Hepatic stellate cell (primary cell): ENCODE measurements at regions not wholly inside any gene's neighbourhood (a gene's known extent, or its start where the extent isn't known, plus 50 kb on each side); places are given as distances from the start of the nearest gene placed in this dataset.
"Not testable (repeated sequence)": the region's sequence is repeated elsewhere in the genome, so short reads cannot be mapped to it uniquely, and the experiment has no call there.

Experiments used
- DNase-seq: peaks from one replicate; pipeline ENCODE4 v3.0.0; 2011; ENCODE audit warnings: low spot score

- DNase-seq, result no peak
Measured at GRCh38 chr15:62412686-62413085, 247.6 kb upstream of the C2CD4B start.

GRCh38 chr15:62413153-62413552 lies 248.1 kb upstream of the C2CD4B start:
- DNase-seq, result no peak

- DNase-seq, result no peak
Measured at GRCh38 chr15:62413786-62414185, 248.7 kb upstream of the C2CD4B start.

GRCh38 chr15:62415498-62415897 lies 250.4 kb upstream of the C2CD4B start:
- no peak for DNase-seq

- DNase-seq, result no peak
Measured at GRCh38 chr15:62416526-62416925, 251.4 kb upstream of the C2CD4B start.

GRCh38 chr15:62417439-62417838 lies 252.4 kb upstream of the C2CD4B start:
- no peak for DNase-seq

GRCh38 chr15:62418496-62418895 lies 253.4 kb upstream of the C2CD4B start:
- DNase-seq, result not testable (repeated sequence)

GRCh38 chr15:62419192-62419591 lies 254.1 kb upstream of the C2CD4B start:
- no peak for DNase-seq

GRCh38 chr15:62420371-62420770 lies 255.3 kb upstream of the C2CD4B start:
- not testable (repeated sequence) for DNase-seq

- no peak for DNase-seq
Measured at GRCh38 chr15:62421289-62421688, 256.2 kb upstream of the C2CD4B start.

GRCh38 chr15:62426387-62426956 lies 261.4 kb upstream of the C2CD4B start:
- peak; percentile 31 for DNase-seq

GRCh38 chr15:62428259-62428658 lies 263.2 kb upstream of the C2CD4B start:
- no peak for DNase-seq

GRCh38 chr15:62428851-62429598 lies 263.9 kb upstream of the C2CD4B start:
- no peak for DNase-seq

- no peak for DNase-seq
Measured at GRCh38 chr15:62430056-62430455, 265.0 kb upstream of the C2CD4B start.

GRCh38 chr15:62430552-62430951 lies 265.5 kb upstream of the C2CD4B start:
- DNase-seq, result no peak

GRCh38 chr15:62431008-62431797 lies 266.1 kb upstream of the C2CD4B start:
- no peak for DNase-seq

- DNase-seq, result no peak
Measured at GRCh38 chr15:62431817-62432216, 266.7 kb upstream of the C2CD4B start.

- no peak for DNase-seq
Measured at GRCh38 chr15:62432702-62433398, 267.8 kb upstream of the C2CD4B start.

- no peak for DNase-seq
Measured at GRCh38 chr15:62436235-62436634, 271.1 kb upstream of the C2CD4B start.

- no peak for DNase-seq
Measured at GRCh38 chr15:62437753-62438152, 272.7 kb upstream of the C2CD4B start.

- no peak for DNase-seq
Measured at GRCh38 chr15:62439543-62440016, 274.5 kb upstream of the C2CD4B start.

GRCh38 chr15:62440362-62441105 lies 275.4 kb upstream of the C2CD4B start:
- DNase-seq, result no peak
